ENCODE measurements at regions not wholly inside any gene's neighbourhood (a gene's known extent, or its start where the extent isn't known, plus 50 kb on each side); places are given as distances from the start of the nearest gene placed in this dataset.

DNA sequence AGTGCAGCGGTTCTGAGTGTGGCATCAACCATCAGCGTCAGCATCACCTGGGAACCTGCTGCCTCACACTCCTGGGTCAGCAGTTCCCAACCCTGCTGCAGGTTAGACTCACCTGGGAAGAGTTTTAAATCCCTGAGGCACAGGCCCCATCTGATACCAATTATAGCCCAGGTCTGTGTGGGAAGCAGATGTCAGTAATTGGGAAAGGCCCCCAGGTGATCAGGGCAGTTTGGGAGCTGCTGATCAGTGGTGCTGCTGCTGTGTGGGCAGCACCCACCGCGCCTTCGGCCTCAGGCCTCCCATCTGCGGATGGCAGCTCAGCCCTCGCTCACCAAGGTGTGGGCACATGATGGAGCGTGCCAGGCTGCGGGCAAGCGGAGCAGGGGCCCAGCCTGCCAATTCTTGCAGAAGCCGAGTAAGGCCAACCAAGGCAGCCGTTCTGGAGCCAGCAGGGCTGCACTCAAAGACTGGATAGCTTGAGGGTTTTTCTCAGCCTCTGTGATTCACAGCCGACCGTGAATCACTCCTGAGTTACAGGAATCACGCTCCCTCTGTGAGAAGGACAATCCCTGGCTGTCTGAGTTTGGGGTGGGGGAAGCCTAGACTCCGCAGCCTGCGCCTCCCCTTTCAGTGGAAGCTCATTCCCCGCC lies 155.6 kb upstream of the SFSWAP start:
- H3K27ac Mint-ChIP-seq: no peak overlapping the region
- H3K9me3 Mint-ChIP-seq: peaks cover 3% of the 10 kb centered on the region
- H3K36me3 Mint-ChIP-seq (ENCODE audit: low read depth): no peaks in the 10 kb centered on the region
- TF ChIP-seq, protein P1, sequence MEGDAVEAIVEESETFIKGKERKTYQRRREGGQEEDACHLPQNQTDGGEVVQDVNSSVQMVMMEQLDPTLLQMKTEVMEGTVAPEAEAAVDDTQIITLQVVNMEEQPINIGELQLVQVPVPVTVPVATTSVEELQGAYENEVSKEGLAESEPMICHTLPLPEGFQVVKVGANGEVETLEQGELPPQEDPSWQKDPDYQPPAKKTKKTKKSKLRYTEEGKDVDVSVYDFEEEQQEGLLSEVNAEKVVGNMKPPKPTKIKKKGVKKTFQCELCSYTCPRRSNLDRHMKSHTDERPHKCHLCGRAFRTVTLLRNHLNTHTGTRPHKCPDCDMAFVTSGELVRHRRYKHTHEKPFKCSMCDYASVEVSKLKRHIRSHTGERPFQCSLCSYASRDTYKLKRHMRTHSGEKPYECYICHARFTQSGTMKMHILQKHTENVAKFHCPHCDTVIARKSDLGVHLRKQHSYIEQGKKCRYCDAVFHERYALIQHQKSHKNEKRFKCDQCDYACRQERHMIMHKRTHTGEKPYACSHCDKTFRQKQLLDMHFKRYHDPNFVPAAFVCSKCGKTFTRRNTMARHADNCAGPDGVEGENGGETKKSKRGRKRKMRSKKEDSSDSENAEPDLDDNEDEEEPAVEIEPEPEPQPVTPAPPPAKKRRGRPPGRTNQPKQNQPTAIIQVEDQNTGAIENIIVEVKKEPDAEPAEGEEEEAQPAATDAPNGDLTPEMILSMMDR (IDR thresholded peaks at IDR 0.05; ENCODE audit: unreplicated experiment in 3 of 3): no peak
- H3K4me1 Mint-ChIP-seq: no peaks in the 10 kb centered on the region
- peaks cover 7% of the 10 kb centered on the region for H3K27me3 Mint-ChIP-seq (ENCODE audit: low read depth)
- H3K4me3 Mint-ChIP-seq: no peak overlapping the region

DNA sequence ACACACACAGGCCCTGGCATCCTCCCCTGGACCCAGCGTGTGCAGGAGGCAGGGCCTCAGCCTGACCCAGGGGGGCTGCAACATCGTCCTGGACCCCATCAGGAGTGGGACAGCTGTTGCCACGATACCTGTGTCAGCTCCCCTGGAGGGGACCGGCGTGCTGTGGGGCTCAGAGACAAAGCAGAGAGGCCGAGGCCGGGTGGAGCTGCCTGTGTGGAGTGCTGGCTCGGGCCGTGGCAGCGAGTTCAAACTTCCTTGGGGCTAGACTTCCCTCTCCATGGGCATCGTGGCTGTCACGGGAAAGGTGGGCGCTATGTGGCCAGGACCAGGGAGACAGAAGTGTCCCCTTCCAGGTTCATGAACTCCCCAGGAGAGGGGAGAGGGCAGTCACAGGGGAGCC lies 155.0 kb upstream of the SFSWAP start:
- Mint-ChIP-seq H3K27me3 (ENCODE audit: low read depth) (peaks cover 7% of the 10 kb centered on the region), H3K36me3 (ENCODE audit: low read depth) (no peaks in the 10 kb centered on the region)

DNA sequence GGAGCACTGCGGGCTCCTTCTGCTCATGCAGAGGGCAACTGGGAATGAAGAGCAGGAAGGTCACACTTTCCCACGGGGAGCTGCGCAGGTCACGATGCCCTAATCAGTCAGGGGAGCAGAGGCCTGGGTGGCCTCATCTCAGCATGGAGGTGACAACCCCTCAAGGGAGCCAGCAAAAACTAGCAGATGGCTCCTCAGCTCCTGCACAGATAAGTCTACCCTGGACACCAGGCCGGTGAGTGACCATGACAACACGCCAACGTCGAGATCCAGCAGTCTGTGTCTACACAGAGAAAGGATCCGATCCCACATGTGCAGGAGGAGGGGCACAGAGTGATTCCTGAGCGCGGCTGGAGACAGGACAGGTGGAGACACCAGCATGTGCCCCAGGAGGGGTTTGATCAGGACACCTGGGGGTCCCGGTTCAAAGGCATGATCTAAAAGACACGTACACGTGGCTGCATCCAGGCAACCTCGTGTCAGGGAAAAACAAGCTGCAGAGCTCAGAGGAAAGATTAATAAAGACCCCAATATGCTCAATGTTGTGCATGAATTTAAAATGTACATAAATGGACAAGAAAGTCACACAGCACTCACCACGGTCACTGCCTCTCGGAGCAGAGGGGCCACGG lies 153.7 kb upstream of the SFSWAP start:
- Mint-ChIP-seq H3K27ac (no peak overlapping the region), H3K9me3 (no peaks in the 10 kb centered on the region), H3K27me3 (ENCODE audit: low read depth) (peaks cover 7% of the 10 kb centered on the region), H3K36me3 (ENCODE audit: low read depth) (no peaks in the 10 kb centered on the region), H3K4me1 (no peaks in the 10 kb centered on the region), H3K4me3 (no peak overlapping the region)
- TF ChIP-seq, protein P1 (IDR thresholded peaks at IDR 0.05; ENCODE audit: unreplicated experiment in 3 of 3): no peak

More for the DNA sequence above, 155.0 kb upstream of the SFSWAP start:
- Mint-ChIP-seq H3K27ac (no peak overlapping the region), H3K4me1 (no peaks in the 10 kb centered on the region), H3K4me3 (no peak overlapping the region), H3K9me3 (peaks cover 3% of the 10 kb centered on the region)
- TF ChIP-seq, protein P1 (IDR thresholded peaks at IDR 0.05; ENCODE audit: unreplicated experiment in 3 of 3): no peak

DNA sequence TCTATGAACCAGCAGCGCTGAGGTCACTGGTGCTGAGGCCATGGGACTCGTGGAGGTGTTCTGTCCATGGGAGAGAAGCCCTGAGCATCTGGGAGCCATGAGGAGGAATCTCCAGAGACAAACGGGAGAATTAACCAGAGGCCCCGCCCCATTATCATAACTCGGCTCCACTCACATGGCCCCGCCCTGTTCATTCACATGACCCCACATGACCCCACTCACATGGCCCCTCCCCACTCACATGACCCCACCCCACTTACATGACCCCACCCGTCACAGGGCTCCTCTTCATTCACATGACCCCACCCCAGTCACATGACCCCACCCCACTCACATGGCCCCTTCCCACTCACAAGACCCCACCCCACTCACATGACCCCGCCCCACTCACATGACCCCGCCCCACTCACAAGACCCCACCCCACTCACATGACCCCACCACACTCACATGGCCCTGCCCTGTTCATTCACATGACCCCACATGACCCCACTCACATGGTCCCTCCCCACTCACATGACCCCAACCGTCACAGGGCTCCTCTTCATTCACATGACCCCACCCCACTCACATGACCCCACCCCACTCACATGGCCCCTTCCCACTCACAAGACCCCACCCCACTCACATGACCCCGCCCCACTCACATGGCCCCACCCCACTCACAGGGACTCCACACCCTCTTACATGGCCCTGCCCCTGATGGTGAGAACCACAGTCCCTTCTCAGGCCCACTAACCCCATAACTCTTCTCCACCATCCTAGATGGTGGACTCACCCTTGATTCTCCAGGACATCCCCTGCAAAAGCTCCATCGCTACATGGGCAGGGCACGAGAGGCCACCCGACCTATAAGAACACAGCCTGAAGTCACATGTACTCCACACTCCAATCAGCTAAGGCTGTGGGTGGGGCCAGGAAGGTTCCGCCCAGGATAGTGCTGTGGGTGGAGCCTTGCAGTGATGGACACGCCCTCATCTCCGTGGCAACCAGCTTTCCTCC lies 151.1 kb upstream of the SFSWAP start:
- Mint-ChIP-seq H3K27ac (no peak overlapping the region), H3K9me3 (no peaks in the 10 kb centered on the region), H3K4me1 (no peaks in the 10 kb centered on the region), H3K4me3 (no peak overlapping the region), H3K36me3 (ENCODE audit: low read depth) (no peaks in the 10 kb centered on the region), H3K27me3 (ENCODE audit: low read depth) (peaks cover 9% of the 10 kb centered on the region)
- TF ChIP-seq, protein P1 (IDR thresholded peaks at IDR 0.05; ENCODE audit: unreplicated experiment in 3 of 3): no peak

DNA sequence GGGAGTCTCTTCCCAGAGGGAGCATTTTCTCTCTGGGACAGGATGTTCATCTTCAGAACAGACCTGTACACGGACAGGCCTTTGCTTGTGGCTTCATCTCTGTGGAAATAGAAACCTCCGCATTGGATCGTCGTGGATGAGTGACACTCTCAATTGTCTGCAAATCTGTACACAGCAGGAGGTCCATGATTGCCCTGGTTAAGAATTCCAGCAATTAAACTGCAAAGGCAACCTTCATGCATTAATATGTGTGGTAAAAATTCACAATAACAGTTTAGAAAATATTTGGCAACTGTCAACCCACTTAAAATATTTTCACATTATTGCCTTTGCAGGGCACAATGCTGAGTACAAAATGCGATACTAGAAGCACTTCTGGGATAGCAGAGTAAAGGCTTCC lies 149.8 kb upstream of the SFSWAP start:
- Mint-ChIP-seq H3K4me1 (no peaks in the 10 kb centered on the region), H3K27ac (no peak overlapping the region), H3K4me3 (no peak overlapping the region), H3K27me3 (ENCODE audit: low read depth) (peaks cover 17% of the 10 kb centered on the region), H3K36me3 (ENCODE audit: low read depth) (no peaks in the 10 kb centered on the region), H3K9me3 (no peaks in the 10 kb centered on the region)
- TF ChIP-seq, protein P1 (IDR thresholded peaks at IDR 0.05; ENCODE audit: unreplicated experiment in 3 of 3): no peak
